ENCODE measurements at regions not wholly inside any gene's neighbourhood (a gene's known extent, or its start where the extent isn't known, plus 50 kb on each side); places are given as distances from the start of the nearest gene placed in this dataset.

DNA sequence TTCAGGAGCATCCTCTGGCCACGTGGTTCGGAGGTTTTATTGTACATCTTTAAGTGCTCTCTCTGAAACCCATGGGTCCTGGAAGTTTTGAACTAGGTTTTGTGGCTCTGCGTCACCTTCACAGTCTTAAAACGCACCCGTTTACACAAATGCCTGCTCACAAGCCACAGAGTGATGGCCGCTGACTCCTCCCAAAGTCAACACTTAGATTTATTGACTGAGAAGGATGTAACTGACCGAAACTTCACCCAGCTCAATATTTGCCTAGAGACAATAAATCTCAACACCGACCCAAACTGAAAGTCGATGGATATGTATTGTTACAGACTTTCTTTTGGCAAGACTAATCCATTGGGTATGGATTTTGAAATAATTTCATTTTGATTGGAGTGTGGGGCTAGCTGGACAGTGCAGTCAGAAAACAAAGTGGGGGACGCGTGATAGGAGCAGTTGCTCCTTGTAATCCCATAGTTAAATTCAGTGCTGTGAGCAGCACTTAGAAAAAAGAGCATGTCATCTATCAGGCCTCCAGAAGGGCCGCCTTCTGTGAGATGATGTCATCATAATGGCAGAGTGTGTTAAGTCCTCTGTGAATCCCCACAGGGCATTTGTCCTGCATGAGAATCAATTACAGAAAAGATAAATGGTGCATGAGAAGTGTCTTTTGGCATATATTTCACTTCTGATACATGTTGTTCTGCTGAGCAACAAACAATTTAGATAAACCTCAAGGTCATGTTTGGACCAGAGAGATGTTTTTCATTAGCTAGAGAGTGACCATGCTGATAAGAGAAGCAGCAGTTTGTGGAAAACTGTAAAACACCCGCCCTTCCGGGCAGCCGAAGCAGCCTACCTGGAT lies 183.7 kb downstream of the INO80D start:
- Histone ChIP-seq H3K9me3 (ENCODE audit: control insufficient read depth in 1 of 2, insufficient read depth in 1 of 2, low read depth in 1 of 2, low read length in 2 of 2) (no peaks in the 10 kb centered on the region), H2AFZ (ENCODE audit: low read depth, low read length, poor library complexity, severe bottlenecking) (no peak overlapping the region), H3K4me1 (ENCODE audit: control insufficient read depth in 1 of 2, insufficient read depth in 2 of 2, low read length in 2 of 2) (no peaks in the 10 kb centered on the region), H3K9ac (ENCODE audit: low read length) (no peak overlapping the region), H3K4me2 (ENCODE audit: low read length) (no peak overlapping the region), H3K27me3 (ENCODE audit: insufficient read depth, low read length) (no peaks in the 10 kb centered on the region), H3K36me3 (ENCODE audit: control insufficient read depth in 1 of 2, insufficient read depth in 2 of 2, low read length in 2 of 2) (no peaks in the 10 kb centered on the region), H3K4me3 (replicated peaks in 1 of 2; ENCODE audit: low read depth in 1 of 2, low read length in 2 of 2) (no peak overlapping the region), H3K27ac (ENCODE audit: low read depth, low read length) (no peak overlapping the region), H4K20me1 (ENCODE audit: insufficient read depth) (no peaks in the 10 kb centered on the region), H3K9me2 (ENCODE audit: insufficient read depth) (no peaks in the 10 kb centered on the region), H3K79me2 (ENCODE audit: insufficient read depth, low read length) (no peaks in the 10 kb centered on the region)
- no TSS peak for BruUV-seq (replicated peaks)
- intact Hi-C loops (cut with micrococcal nuclease), result no loop called here
- POLR2A ChIA-PET, result no interaction called here
- no peak for TF ChIP-seq ZNF274 (IDR thresholded peaks at IDR 0.05; ENCODE audit: low read depth, low read length)
- TF ChIP-seq SP1 (IDR thresholded peaks at IDR 0.05; ENCODE audit: low read depth), result no peak
- TF ChIP-seq, protein P1, sequence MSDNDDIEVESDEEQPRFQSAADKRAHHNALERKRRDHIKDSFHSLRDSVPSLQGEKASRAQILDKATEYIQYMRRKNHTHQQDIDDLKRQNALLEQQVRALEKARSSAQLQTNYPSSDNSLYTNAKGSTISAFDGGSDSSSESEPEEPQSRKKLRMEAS (IDR thresholded peaks at IDR 0.05), result no peak
- TF ChIP-seq YY1 (IDR thresholded peaks at IDR 0.05; ENCODE audit: extremely low read depth, insufficient replicate concordance, low read depth, low read length), result no peak
- no peak for TF ChIP-seq FOSL1 (IDR thresholded peaks at IDR 0.05; ENCODE audit: low read depth)
- ATAC-seq, result no peak
- DNase-seq (ENCODE audit: low read depth, low spot score), result no peak
- CTCF ChIA-PET, result no interaction called here
- RAD21 ChIA-PET (ENCODE audit: low non-redundant PET in 1 of 2, low total read pairs in 2 of 2, uncharacterized antibody in 2 of 2, unreplicated experiment in 2 of 2), result no interaction called here

- no peaks in the 10 kb centered on the region for H3K9me2 ChIP-seq (ENCODE audit: insufficient read depth)
- intact Hi-C loops (cut with micrococcal nuclease), result no loop called here
- H3K36me3 ChIP-seq (ENCODE audit: control insufficient read depth in 1 of 2, insufficient read depth in 2 of 2, low read length in 2 of 2), result no peaks in the 10 kb centered on the region
- H3K9ac ChIP-seq (ENCODE audit: low read length), result no peak overlapping the region
- H2AFZ ChIP-seq (ENCODE audit: low read depth, low read length, poor library complexity, severe bottlenecking), result no peak overlapping the region
- H3K4me2 ChIP-seq (ENCODE audit: low read length), result no peak overlapping the region
- no peak for ATAC-seq
- H3K27ac ChIP-seq (ENCODE audit: low read depth, low read length), result no peak overlapping the region
- H3K9me3 ChIP-seq (ENCODE audit: control insufficient read depth in 1 of 2, insufficient read depth in 1 of 2, low read depth in 1 of 2, low read length in 2 of 2), result no peaks in the 10 kb centered on the region
- ChIA-PET POLR2A (no interaction called here), CTCF (no interaction called here), RAD21 (ENCODE audit: low non-redundant PET in 1 of 2, low total read pairs in 2 of 2, uncharacterized antibody in 2 of 2, unreplicated experiment in 2 of 2) (no interaction called here)
- H3K4me3 ChIP-seq (replicated peaks in 1 of 2; ENCODE audit: low read depth in 1 of 2, low read length in 2 of 2), result no peak overlapping the region
- H3K79me2 ChIP-seq (ENCODE audit: insufficient read depth, low read length), result no peaks in the 10 kb centered on the region
- H3K4me1 ChIP-seq (ENCODE audit: control insufficient read depth in 1 of 2, insufficient read depth in 2 of 2, low read length in 2 of 2), result no peaks in the 10 kb centered on the region
- H3K27me3 ChIP-seq (ENCODE audit: insufficient read depth, low read length), result no peaks in the 10 kb centered on the region
- no peak for DNase-seq (ENCODE audit: low read depth, low spot score)
- BruUV-seq (replicated peaks), result no TSS peak
- H4K20me1 ChIP-seq (ENCODE audit: insufficient read depth), result no peaks in the 10 kb centered on the region
- TF ChIP-seq TCF7L2 (IDR thresholded peaks at IDR 0.05; ENCODE audit: borderline replicate concordance, extremely low read depth, insufficient read depth, insufficient read length), result no peak
- no peak for TF ChIP-seq POLR2AphosphoS5 (IDR thresholded peaks at IDR 0.05; ENCODE audit: low read depth, low read length)
- TF ChIP-seq JUND (IDR thresholded peaks at IDR 0.05), result no peak
- TF ChIP-seq, protein P2, sequence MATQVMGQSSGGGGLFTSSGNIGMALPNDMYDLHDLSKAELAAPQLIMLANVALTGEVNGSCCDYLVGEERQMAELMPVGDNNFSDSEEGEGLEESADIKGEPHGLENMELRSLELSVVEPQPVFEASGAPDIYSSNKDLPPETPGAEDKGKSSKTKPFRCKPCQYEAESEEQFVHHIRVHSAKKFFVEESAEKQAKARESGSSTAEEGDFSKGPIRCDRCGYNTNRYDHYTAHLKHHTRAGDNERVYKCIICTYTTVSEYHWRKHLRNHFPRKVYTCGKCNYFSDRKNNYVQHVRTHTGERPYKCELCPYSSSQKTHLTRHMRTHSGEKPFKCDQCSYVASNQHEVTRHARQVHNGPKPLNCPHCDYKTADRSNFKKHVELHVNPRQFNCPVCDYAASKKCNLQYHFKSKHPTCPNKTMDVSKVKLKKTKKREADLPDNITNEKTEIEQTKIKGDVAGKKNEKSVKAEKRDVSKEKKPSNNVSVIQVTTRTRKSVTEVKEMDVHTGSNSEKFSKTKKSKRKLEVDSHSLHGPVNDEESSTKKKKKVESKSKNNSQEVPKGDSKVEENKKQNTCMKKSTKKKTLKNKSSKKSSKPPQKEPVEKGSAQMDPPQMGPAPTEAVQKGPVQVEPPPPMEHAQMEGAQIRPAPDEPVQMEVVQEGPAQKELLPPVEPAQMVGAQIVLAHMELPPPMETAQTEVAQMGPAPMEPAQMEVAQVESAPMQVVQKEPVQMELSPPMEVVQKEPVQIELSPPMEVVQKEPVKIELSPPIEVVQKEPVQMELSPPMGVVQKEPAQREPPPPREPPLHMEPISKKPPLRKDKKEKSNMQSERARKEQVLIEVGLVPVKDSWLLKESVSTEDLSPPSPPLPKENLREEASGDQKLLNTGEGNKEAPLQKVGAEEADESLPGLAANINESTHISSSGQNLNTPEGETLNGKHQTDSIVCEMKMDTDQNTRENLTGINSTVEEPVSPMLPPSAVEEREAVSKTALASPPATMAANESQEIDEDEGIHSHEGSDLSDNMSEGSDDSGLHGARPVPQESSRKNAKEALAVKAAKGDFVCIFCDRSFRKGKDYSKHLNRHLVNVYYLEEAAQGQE (IDR thresholded peaks at IDR 0.05; ENCODE audit: low read depth), result no peak
- TF ChIP-seq CBX3 (IDR thresholded peaks at IDR 0.05; ENCODE audit: low read depth), result no peak
- no peak for TF ChIP-seq SIN3A (IDR thresholded peaks at IDR 0.05; ENCODE audit: low read depth)
- TF ChIP-seq, protein P3, sequence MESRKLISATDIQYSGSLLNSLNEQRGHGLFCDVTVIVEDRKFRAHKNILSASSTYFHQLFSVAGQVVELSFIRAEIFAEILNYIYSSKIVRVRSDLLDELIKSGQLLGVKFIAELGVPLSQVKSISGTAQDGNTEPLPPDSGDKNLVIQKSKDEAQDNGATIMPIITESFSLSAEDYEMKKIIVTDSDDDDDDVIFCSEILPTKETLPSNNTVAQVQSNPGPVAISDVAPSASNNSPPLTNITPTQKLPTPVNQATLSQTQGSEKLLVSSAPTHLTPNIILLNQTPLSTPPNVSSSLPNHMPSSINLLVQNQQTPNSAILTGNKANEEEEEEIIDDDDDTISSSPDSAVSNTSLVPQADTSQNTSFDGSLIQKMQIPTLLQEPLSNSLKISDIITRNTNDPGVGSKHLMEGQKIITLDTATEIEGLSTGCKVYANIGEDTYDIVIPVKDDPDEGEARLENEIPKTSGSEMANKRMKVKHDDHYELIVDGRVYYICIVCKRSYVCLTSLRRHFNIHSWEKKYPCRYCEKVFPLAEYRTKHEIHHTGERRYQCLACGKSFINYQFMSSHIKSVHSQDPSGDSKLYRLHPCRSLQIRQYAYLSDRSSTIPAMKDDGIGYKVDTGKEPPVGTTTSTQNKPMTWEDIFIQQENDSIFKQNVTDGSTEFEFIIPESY (IDR thresholded peaks at IDR 0.05; ENCODE audit: extremely low read depth, insufficient replicate concordance, low read length), result no peak
- TF ChIP-seq CEBPB (IDR thresholded peaks at IDR 0.05; ENCODE audit: low read depth), result no peak
- TF ChIP-seq POLR2A (IDR thresholded peaks at IDR 0.05; ENCODE audit: borderline replicate concordance, extremely low read depth, insufficient read depth, insufficient read length), result no peak
- TF ChIP-seq, protein P1 (IDR thresholded peaks at IDR 0.05), result no peak
These were observed 184.5 kb downstream of the INO80D start for GRCh38 chr2:205901491-205901890.

All from HCT116 (cell line).